ENCODE measurements at regions not wholly inside any gene's neighbourhood (a gene's known extent, or its start where the extent isn't known, plus 50 kb on each side); places are given as distances from the start of the nearest gene placed in this dataset.

- H3K27ac ChIP-seq = no peak overlapping the region
- TF ChIP-seq, protein P1, sequence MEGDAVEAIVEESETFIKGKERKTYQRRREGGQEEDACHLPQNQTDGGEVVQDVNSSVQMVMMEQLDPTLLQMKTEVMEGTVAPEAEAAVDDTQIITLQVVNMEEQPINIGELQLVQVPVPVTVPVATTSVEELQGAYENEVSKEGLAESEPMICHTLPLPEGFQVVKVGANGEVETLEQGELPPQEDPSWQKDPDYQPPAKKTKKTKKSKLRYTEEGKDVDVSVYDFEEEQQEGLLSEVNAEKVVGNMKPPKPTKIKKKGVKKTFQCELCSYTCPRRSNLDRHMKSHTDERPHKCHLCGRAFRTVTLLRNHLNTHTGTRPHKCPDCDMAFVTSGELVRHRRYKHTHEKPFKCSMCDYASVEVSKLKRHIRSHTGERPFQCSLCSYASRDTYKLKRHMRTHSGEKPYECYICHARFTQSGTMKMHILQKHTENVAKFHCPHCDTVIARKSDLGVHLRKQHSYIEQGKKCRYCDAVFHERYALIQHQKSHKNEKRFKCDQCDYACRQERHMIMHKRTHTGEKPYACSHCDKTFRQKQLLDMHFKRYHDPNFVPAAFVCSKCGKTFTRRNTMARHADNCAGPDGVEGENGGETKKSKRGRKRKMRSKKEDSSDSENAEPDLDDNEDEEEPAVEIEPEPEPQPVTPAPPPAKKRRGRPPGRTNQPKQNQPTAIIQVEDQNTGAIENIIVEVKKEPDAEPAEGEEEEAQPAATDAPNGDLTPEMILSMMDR (IDR thresholded peaks at IDR 0.05) = no peak
- no peaks in the 10 kb centered on the region for H3K4me1 ChIP-seq
- no peaks in the 10 kb centered on the region for H3K27me3 ChIP-seq
- DNase-seq (ENCODE audit: low spot score) = no peak
- H3K4me3 ChIP-seq = no peak overlapping the region
- no peaks in the 10 kb centered on the region for H3K9me3 ChIP-seq
- no peaks in the 10 kb centered on the region for H3K36me3 ChIP-seq
Observed at GRCh38 chr2:234405462-234405861, 91.4 kb downstream of the ARL4C start.

- Histone ChIP-seq H3K36me3 (no peaks in the 10 kb centered on the region), H3K4me3 (no peak overlapping the region), H3K27ac (no peak overlapping the region), H3K27me3 (no peaks in the 10 kb centered on the region), H3K9me3 (no peaks in the 10 kb centered on the region), H3K4me1 (no peaks in the 10 kb centered on the region)
- TF ChIP-seq, protein P1 (IDR thresholded peaks at IDR 0.05) = no peak
- DNase-seq (ENCODE audit: low spot score) = no peak
Observed at GRCh38 chr2:234404957-234405356, 91.9 kb downstream of the ARL4C start.

GRCh38 chr2:234403751-234404150, 93.1 kb downstream of the ARL4C start:
- TF ChIP-seq, protein P1 (IDR thresholded peaks at IDR 0.05) = no peak
- no peak overlapping the region for H3K27ac ChIP-seq
- DNase-seq (ENCODE audit: low spot score) = no peak
- H3K27me3 ChIP-seq = no peaks in the 10 kb centered on the region
- no peaks in the 10 kb centered on the region for H3K36me3 ChIP-seq
- H3K4me3 ChIP-seq = no peak overlapping the region
- no peaks in the 10 kb centered on the region for H3K9me3 ChIP-seq
- H3K4me1 ChIP-seq = no peaks in the 10 kb centered on the region

GRCh38 chr2:234403074-234403473, 93.8 kb downstream of the ARL4C start:
- H3K27ac ChIP-seq = no peak overlapping the region
- H3K9me3 ChIP-seq = no peaks in the 10 kb centered on the region
- no peaks in the 10 kb centered on the region for H3K27me3 ChIP-seq
- no peak for DNase-seq (ENCODE audit: low spot score)
- TF ChIP-seq, protein P1 (IDR thresholded peaks at IDR 0.05) = no peak
- H3K4me1 ChIP-seq = no peaks in the 10 kb centered on the region
- H3K36me3 ChIP-seq = no peaks in the 10 kb centered on the region
- no peak overlapping the region for H3K4me3 ChIP-seq

- no peaks in the 10 kb centered on the region for H3K9me3 ChIP-seq
- DNase-seq (ENCODE audit: low spot score) = no peak
- H3K27ac ChIP-seq = no peak overlapping the region
- no peaks in the 10 kb centered on the region for H3K4me1 ChIP-seq
- no peaks in the 10 kb centered on the region for H3K36me3 ChIP-seq
- TF ChIP-seq, protein P1 (IDR thresholded peaks at IDR 0.05) = no peak
- no peak overlapping the region for H3K4me3 ChIP-seq
- no peaks in the 10 kb centered on the region for H3K27me3 ChIP-seq
Observed at GRCh38 chr2:234401426-234401825, 95.5 kb downstream of the ARL4C start.

GRCh38 chr2:234399451-234400246, 97.2 kb downstream of the ARL4C start:
- Histone ChIP-seq H3K27ac (no peak overlapping the region), H3K27me3 (no peaks in the 10 kb centered on the region), H3K4me3 (no peak overlapping the region), H3K9me3 (no peaks in the 10 kb centered on the region), H3K36me3 (no peaks in the 10 kb centered on the region), H3K4me1 (no peaks in the 10 kb centered on the region)
- TF ChIP-seq, protein P1 (IDR thresholded peaks at IDR 0.05) = no peak
- DNase-seq (ENCODE audit: low spot score) = no peak

Measured in right atrium auricular region (tissue), 2 donors.